ENCODE measurements at regions not wholly inside any gene's neighbourhood (a gene's known extent, or its start where the extent isn't known, plus 50 kb on each side); places are given as distances from the start of the nearest gene placed in this dataset.

- Histone ChIP-seq H3F3A (ENCODE audit: low read length, unreplicated experiment) (no peaks in the 10 kb centered on the region), H3K9me3 (ENCODE audit: low read length) (no peaks in the 10 kb centered on the region), H3K36me3 (ENCODE audit: low read depth, low read length) (no peaks in the 10 kb centered on the region), H3K27ac (ENCODE audit: low read length) (no peak overlapping the region), H3K4me1 (ENCODE audit: insufficient read depth, low read length) (no peaks in the 10 kb centered on the region), H3K27me3 (ENCODE audit: low read length) (no peaks in the 10 kb centered on the region), H3K79me2 (ENCODE audit: low read length) (no peaks in the 10 kb centered on the region), H3K9me2 (replicated peaks; ENCODE audit: low read length) (no peaks in the 10 kb centered on the region), H2AFZ (ENCODE audit: low read length) (no peak overlapping the region), H3K4me3 (ENCODE audit: low read length) (no peak overlapping the region), H4K20me1 (ENCODE audit: low read length) (no peaks in the 10 kb centered on the region), H3K4me2 (ENCODE audit: low read length) (no peak overlapping the region), H3K9ac (ENCODE audit: low read length) (no peak overlapping the region)
- TF ChIP-seq EZH2phosphoT487 (IDR thresholded peaks at IDR 0.05; ENCODE audit: borderline replicate concordance, low read length): no peak
- TF ChIP-seq EZH2 (IDR thresholded peaks at IDR 0.05; ENCODE audit: low read length, unreplicated experiment): no peak
- TF ChIP-seq CTCF (conservative IDR thresholded peaks at IDR 0.05; ENCODE audit: low read depth, low read length): no peak
- POLR2A ChIA-PET (ENCODE audit: unreplicated experiment): no interaction called here
- CTCF ChIA-PET: no interaction called here
- DNase-seq (no peak), ATAC-seq (no peak)
- intact Hi-C loops (cut with micrococcal nuclease): no loop called here
- BruUV-seq (replicated peaks): no TSS peak
Measured at GRCh38 chr13:103866048-103866447, 799.8 kb upstream of the SLC10A2 start.

- no peaks in the 10 kb centered on the region for H4K20me1 ChIP-seq (ENCODE audit: low read length)
- POLR2A ChIA-PET (ENCODE audit: unreplicated experiment): no interaction called here
- no peaks in the 10 kb centered on the region for H3F3A ChIP-seq (ENCODE audit: low read length, unreplicated experiment)
- CTCF ChIA-PET: no interaction called here
- ATAC-seq (no peak), DNase-seq (no peak)
- H3K4me2 ChIP-seq (ENCODE audit: low read length): no peak overlapping the region
- intact Hi-C loops (cut with micrococcal nuclease): no loop called here
- H3K4me3 ChIP-seq (ENCODE audit: low read length): no peak overlapping the region
- no peaks in the 10 kb centered on the region for H3K27me3 ChIP-seq (ENCODE audit: low read length)
- no peak overlapping the region for H3K9ac ChIP-seq (ENCODE audit: low read length)
- no peak overlapping the region for H2AFZ ChIP-seq (ENCODE audit: low read length)
- H3K4me1 ChIP-seq (ENCODE audit: insufficient read depth, low read length): no peaks in the 10 kb centered on the region
- H3K9me3 ChIP-seq (ENCODE audit: low read length): no peaks in the 10 kb centered on the region
- BruUV-seq (replicated peaks): no TSS peak
- no peaks in the 10 kb centered on the region for H3K9me2 ChIP-seq (replicated peaks; ENCODE audit: low read length)
- H3K36me3 ChIP-seq (ENCODE audit: low read depth, low read length): no peaks in the 10 kb centered on the region
- no peaks in the 10 kb centered on the region for H3K79me2 ChIP-seq (ENCODE audit: low read length)
- no peak overlapping the region for H3K27ac ChIP-seq (ENCODE audit: low read length)
- TF ChIP-seq EZH2 (IDR thresholded peaks at IDR 0.05; ENCODE audit: low read length, unreplicated experiment) (no peak), CTCF (conservative IDR thresholded peaks at IDR 0.05; ENCODE audit: low read depth, low read length) (no peak), EZH2phosphoT487 (IDR thresholded peaks at IDR 0.05; ENCODE audit: borderline replicate concordance, low read length) (no peak)
Measured at GRCh38 chr13:103862525-103862924, 796.3 kb upstream of the SLC10A2 start.

- Histone ChIP-seq H3K4me3 (ENCODE audit: low read length) (no peak overlapping the region), H3K79me2 (ENCODE audit: low read length) (no peaks in the 10 kb centered on the region), H3K27me3 (ENCODE audit: low read length) (no peaks in the 10 kb centered on the region), H3K36me3 (ENCODE audit: low read depth, low read length) (no peaks in the 10 kb centered on the region), H3K27ac (ENCODE audit: low read length) (no peak overlapping the region), H4K20me1 (ENCODE audit: low read length) (no peaks in the 10 kb centered on the region), H3K9ac (ENCODE audit: low read length) (no peak overlapping the region), H2AFZ (ENCODE audit: low read length) (no peak overlapping the region), H3F3A (ENCODE audit: low read length, unreplicated experiment) (no peaks in the 10 kb centered on the region), H3K9me2 (replicated peaks; ENCODE audit: low read length) (no peaks in the 10 kb centered on the region), H3K4me2 (ENCODE audit: low read length) (no peak overlapping the region), H3K4me1 (ENCODE audit: insufficient read depth, low read length) (no peaks in the 10 kb centered on the region), H3K9me3 (ENCODE audit: low read length) (no peaks in the 10 kb centered on the region)
- ATAC-seq (no peak), DNase-seq (no peak)
- BruUV-seq (replicated peaks): no TSS peak
- ChIA-PET CTCF (no interaction called here), POLR2A (ENCODE audit: unreplicated experiment) (no interaction called here)
- intact Hi-C loops (cut with micrococcal nuclease): no loop called here
- TF ChIP-seq CTCF (conservative IDR thresholded peaks at IDR 0.05; ENCODE audit: low read depth, low read length) (no peak), EZH2 (IDR thresholded peaks at IDR 0.05; ENCODE audit: low read length, unreplicated experiment) (no peak), EZH2phosphoT487 (IDR thresholded peaks at IDR 0.05; ENCODE audit: borderline replicate concordance, low read length) (no peak)
Measured at GRCh38 chr13:103859952-103860351, 793.7 kb upstream of the SLC10A2 start.
